ENCODE measurements at regions not wholly inside any gene's neighbourhood (a gene's known extent, or its start where the extent isn't known, plus 50 kb on each side); places are given as distances from the start of the nearest gene placed in this dataset.

- TF ChIP-seq, protein P1, sequence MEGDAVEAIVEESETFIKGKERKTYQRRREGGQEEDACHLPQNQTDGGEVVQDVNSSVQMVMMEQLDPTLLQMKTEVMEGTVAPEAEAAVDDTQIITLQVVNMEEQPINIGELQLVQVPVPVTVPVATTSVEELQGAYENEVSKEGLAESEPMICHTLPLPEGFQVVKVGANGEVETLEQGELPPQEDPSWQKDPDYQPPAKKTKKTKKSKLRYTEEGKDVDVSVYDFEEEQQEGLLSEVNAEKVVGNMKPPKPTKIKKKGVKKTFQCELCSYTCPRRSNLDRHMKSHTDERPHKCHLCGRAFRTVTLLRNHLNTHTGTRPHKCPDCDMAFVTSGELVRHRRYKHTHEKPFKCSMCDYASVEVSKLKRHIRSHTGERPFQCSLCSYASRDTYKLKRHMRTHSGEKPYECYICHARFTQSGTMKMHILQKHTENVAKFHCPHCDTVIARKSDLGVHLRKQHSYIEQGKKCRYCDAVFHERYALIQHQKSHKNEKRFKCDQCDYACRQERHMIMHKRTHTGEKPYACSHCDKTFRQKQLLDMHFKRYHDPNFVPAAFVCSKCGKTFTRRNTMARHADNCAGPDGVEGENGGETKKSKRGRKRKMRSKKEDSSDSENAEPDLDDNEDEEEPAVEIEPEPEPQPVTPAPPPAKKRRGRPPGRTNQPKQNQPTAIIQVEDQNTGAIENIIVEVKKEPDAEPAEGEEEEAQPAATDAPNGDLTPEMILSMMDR (conservative IDR thresholded peaks at IDR 0.05 in 1 of 2, IDR thresholded peaks at IDR 0.05 in 1 of 2; ENCODE audit: extremely low read depth in 1 of 2, insufficient read depth in 1 of 2, low read depth in 1 of 2, low read length in 2 of 2) = no peak
- TF ChIP-seq EZH2 (IDR thresholded peaks at IDR 0.05; ENCODE audit: borderline replicate concordance, low read length) = no peak
Measured at GRCh38 chr2:133822517-133823225, 254.4 kb upstream of the NCKAP5 start.

Data from mammary epithelial cell (primary cell).